H9 (cell line): ENCODE measurements at regions not wholly inside any gene's neighbourhood (a gene's known extent, or its start where the extent isn't known, plus 50 kb on each side); places are given as distances from the start of the nearest gene placed in this dataset.

Source experiments
- DNase-seq: peaks from one replicate; pipeline ENCODE4 v3.0.0-alpha.2; 2017
- H2AFZ ChIP-seq: one replicate; pipeline ENCODE4 v1.6.1; 2013; ENCODE audit warnings: mild to moderate bottlenecking, low read length, control low read depth, moderate library complexity
- H2AK5ac ChIP-seq: 2 replicates; pipeline ENCODE4 v1.6.1; 2013; ENCODE audit warnings: low read length, control low read depth, mixed read lengths; ENCODE audit not compliant: insufficient read length
- H2BK120ac ChIP-seq: one replicate; pipeline ENCODE4 v1.6.1; 2013; ENCODE audit warnings: low read depth, mild to moderate bottlenecking, low read length, control low read depth, inconsistent platforms; ENCODE audit not compliant: poor library complexity, severe bottlenecking
- H2BK12ac ChIP-seq: 2 replicates; pipeline ENCODE4 v1.6.1; 2013; ENCODE audit warnings: low read length, control low read depth, mixed read lengths, low read depth; ENCODE audit not compliant: insufficient read length
- H2BK15ac ChIP-seq: 2 replicates; pipeline ENCODE4 v1.6.1; 2013; ENCODE audit warnings: low read depth, low read length, control low read depth
- H2BK20ac ChIP-seq: one replicate; pipeline ENCODE4 v1.6.1; 2013; ENCODE audit warnings: low read depth, mild to moderate bottlenecking, low read length, control low read depth, inconsistent platforms; ENCODE audit not compliant: poor library complexity, severe bottlenecking
- H2BK5ac ChIP-seq: 2 replicates; pipeline ENCODE4 v1.6.1; 2013; ENCODE audit warnings: low read length, control low read depth, mixed read lengths; ENCODE audit not compliant: insufficient read length
- H3K14ac ChIP-seq: 2 replicates; pipeline ENCODE4 v1.6.1; 2013; ENCODE audit warnings: low read length, control low read depth; ENCODE audit not compliant: insufficient read depth
- H3K18ac ChIP-seq: 2 replicates; pipeline ENCODE4 v1.6.1; 2013; ENCODE audit warnings: low read depth, mild to moderate bottlenecking, mixed read lengths, low read length, control low read depth; ENCODE audit not compliant: insufficient read length
- H3K23ac ChIP-seq: 2 replicates; pipeline ENCODE4 v1.6.1; 2013; ENCODE audit warnings: low read length, control low read depth, mixed read lengths, low read depth; ENCODE audit not compliant: insufficient read length
- H3K23me2 ChIP-seq: 2 replicates; pipeline ENCODE4 v1.6.1; 2013; ENCODE audit warnings: low read depth, mild to moderate bottlenecking, mixed read lengths, low read length, control low read depth; ENCODE audit not compliant: insufficient read length, poor library complexity, severe bottlenecking
- H3K27ac ChIP-seq: 2 replicates; pipeline ENCODE4 v1.5.1; 2013; ENCODE audit warnings: low read length, control low read depth, mixed read lengths, low read depth; ENCODE audit not compliant: insufficient read length
- H3K27me3 ChIP-seq: 2 replicates; pipeline ENCODE4 v1.6.1; 2013; ENCODE audit warnings: low read length, control low read depth, inconsistent platforms; ENCODE audit not compliant: insufficient read depth
- H3K4ac ChIP-seq: 2 replicates; pipeline ENCODE4 v1.6.1; 2013; ENCODE audit warnings: low read depth, mild to moderate bottlenecking, control low read depth, inconsistent platforms, low read length, moderate library complexity
- H3K4me1 ChIP-seq: 2 replicates; pipeline ENCODE4 v1.6.1; 2013; ENCODE audit warnings: low read length, control low read depth, inconsistent platforms; ENCODE audit not compliant: insufficient read depth
- H3K4me2 ChIP-seq: 2 replicates; pipeline ENCODE4 v1.6.1; 2013; ENCODE audit warnings: low read length, control low read depth, mixed read lengths; ENCODE audit not compliant: insufficient read length, insufficient read depth
- H3K56ac ChIP-seq: 2 replicates; pipeline ENCODE4 v1.6.1; 2013; ENCODE audit warnings: low read depth, mild to moderate bottlenecking, mixed read lengths, low read length, control low read depth; ENCODE audit not compliant: insufficient read length
- H3K79me1 ChIP-seq: 2 replicates; pipeline ENCODE4 v1.6.1; 2013; ENCODE audit warnings: low read depth, mild to moderate bottlenecking, moderate library complexity, low read length, control low read depth, inconsistent platforms; ENCODE audit not compliant: insufficient read depth, poor library complexity, severe bottlenecking
- H3K79me2 ChIP-seq: 2 replicates; pipeline ENCODE4 v1.6.1; 2013; ENCODE audit warnings: low read length, control low read depth, inconsistent platforms; ENCODE audit not compliant: insufficient read depth
- H3K9ac ChIP-seq: 2 replicates; pipeline ENCODE4 v1.6.1; 2013; ENCODE audit warnings: low read length, control low read depth, mixed read lengths; ENCODE audit not compliant: insufficient read length; ENCODE audit errors: extremely low read depth
- H3K9me3 ChIP-seq: one replicate; pipeline ENCODE4 v1.6.1; 2013; ENCODE audit warnings: low read depth, low read length, inconsistent platforms; ENCODE audit not compliant: control insufficient read depth
- H3T11ph ChIP-seq: one replicate; pipeline ENCODE4 v1.6.1; 2013; ENCODE audit warnings: mild to moderate bottlenecking, low read length, control low read depth, inconsistent platforms
- H4K20me1 ChIP-seq: one replicate; pipeline ENCODE4 v1.6.1; 2013; ENCODE audit not compliant: control insufficient read depth, insufficient read length, insufficient read depth
- H4K5ac ChIP-seq: 2 replicates; pipeline ENCODE4 v1.6.1; 2013; ENCODE audit warnings: low read depth, mild to moderate bottlenecking, mixed read lengths, low read length, control low read depth; ENCODE audit not compliant: insufficient read length
- H4K8ac ChIP-seq: replicated peaks from 2 replicates; pipeline ENCODE4 v1.6.1; 2013; ENCODE audit warnings: low read length, control low read depth, mixed read lengths, low read depth; ENCODE audit not compliant: insufficient read length
- H4K91ac ChIP-seq: 2 replicates; pipeline ENCODE4 v1.6.1; 2013; ENCODE audit warnings: low read depth, mild to moderate bottlenecking, moderate library complexity, mixed read lengths, low read length, control low read depth; ENCODE audit not compliant: insufficient read length
- H3K27ac Mint-ChIP-seq, 3 experiments: 2 replicates in 2 of 3; 3 replicates in 1 of 3; pipeline ENCODE4 v1.8.0; 2020 to 2021; ENCODE audit warnings: mixed read lengths in 3 of 3, mild to moderate bottlenecking in 1 of 3, moderate library complexity in 1 of 3
- H3K27me3 Mint-ChIP-seq: 2 replicates; pipeline ENCODE4 v1.8.0; 2021; ENCODE audit warnings: low read depth, mild to moderate bottlenecking, moderate library complexity, mixed read lengths
- H3K36me3 Mint-ChIP-seq, 3 experiments: 2 replicates in 2 of 3; 3 replicates in 1 of 3; pipeline ENCODE4 v1.8.0; 2020 to 2021; ENCODE audit warnings: low read depth in 3 of 3, mixed read lengths in 3 of 3; ENCODE audit not compliant: insufficient read depth in 1 of 3
- H3K4me1 Mint-ChIP-seq, 2 experiments: 2 replicates each; pipeline ENCODE4 v1.8.0; 2020; ENCODE audit warnings: mixed read lengths in 2 of 2
- H3K4me3 Mint-ChIP-seq, 2 experiments: 2 replicates in 1 of 2; 3 replicates in 1 of 2; pipeline ENCODE4 v1.8.0; 2020 to 2021; ENCODE audit warnings: mild to moderate bottlenecking in 2 of 2, mixed read lengths in 2 of 2, moderate library complexity in 1 of 2
- H3K9me3 Mint-ChIP-seq, 2 experiments: 2 replicates in 1 of 2; 3 replicates in 1 of 2; pipeline ENCODE4 v1.8.0; 2020; ENCODE audit warnings: mild to moderate bottlenecking in 2 of 2, mixed read lengths in 2 of 2, moderate library complexity in 1 of 2
- WGBS: extraction: QIAGEN DNeasy Blood & Tissue Kit; methylation state at CpG from one replicate; pipeline ENCODE4 v1.1.7; 2013; ENCODE audit warnings: missing lambda C conversion rate, low lambda C conversion rate, mixed read lengths; ENCODE audit not compliant: insufficient read length; ENCODE audit errors: extremely low coverage; 5-methylcytosine and 5-hydroxymethylcytosine counted together
- TF ChIP-seq, protein P1 (sequence below): fragments of 200-600 bp; sonication (generic); conservative IDR thresholded peaks from 3 replicates; pipeline ENCODE4 v1.8.0; 2021; ENCODE audit warnings: antibody characterized with exemption, mild to moderate bottlenecking

DNA sequence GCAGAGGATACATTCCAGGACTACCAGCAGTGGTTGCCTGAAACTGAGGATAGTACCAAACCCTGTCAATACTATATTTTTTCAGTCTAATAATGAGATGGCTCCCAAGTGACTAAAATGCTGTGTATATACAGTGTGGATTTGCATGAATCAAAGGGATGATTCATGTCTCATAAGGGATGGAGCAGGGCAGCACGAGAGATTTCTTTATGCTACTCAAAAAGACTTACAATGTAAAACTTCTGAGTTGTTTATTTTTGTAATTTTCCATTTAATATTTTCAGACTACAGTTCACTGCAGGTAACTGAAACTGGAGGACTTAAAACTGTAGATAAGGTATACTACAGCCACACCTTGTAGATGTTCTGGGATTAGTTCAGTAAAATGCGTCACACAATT lies 674.7 kb upstream of the SALL1 start:
- Mint-ChIP-seq H3K9me3 (no peaks in the 10 kb centered on the region), H3K4me3 (no peak overlapping the region), H3K27ac (no peak overlapping the region), H3K4me1 (no peaks in the 10 kb centered on the region), H3K27me3 (0 out of 2 replicates have a peak, but pooled peaks cover 1% of the 10 kb centered on the region), H3K36me3 (no peaks in the 10 kb centered on the region; a peak in 1 of 7 replicates)
- Histone ChIP-seq H4K5ac (no peak overlapping the region), H3K9me3 (no peaks in the 10 kb centered on the region), H3K9ac (no peak overlapping the region), H3K23me2 (no peaks in the 10 kb centered on the region), H3K14ac (no peak overlapping the region), H2AK5ac (no peak overlapping the region), H3K79me1 (no peaks in the 10 kb centered on the region), H3K4me2 (no peak overlapping the region), H3T11ph (no peak overlapping the region), H4K20me1 (no peaks in the 10 kb centered on the region), H2AFZ (no peak overlapping the region), H3K27me3 (no peaks in the 10 kb centered on the region), H2BK120ac (no peak overlapping the region), H3K56ac (no peak overlapping the region), H2BK20ac (no peak overlapping the region), H2BK15ac (no peak overlapping the region), H3K18ac (no peak overlapping the region), H3K23ac (no peak overlapping the region), H3K4me1 (no peaks in the 10 kb centered on the region), H4K91ac (no peak overlapping the region), H3K4ac (no peak overlapping the region), H3K27ac (no peak overlapping the region), H2BK12ac (no peak overlapping the region), H3K79me2 (no peaks in the 10 kb centered on the region), H2BK5ac (no peak overlapping the region), H4K8ac (no peak overlapping the region)
- TF ChIP-seq, protein P1, sequence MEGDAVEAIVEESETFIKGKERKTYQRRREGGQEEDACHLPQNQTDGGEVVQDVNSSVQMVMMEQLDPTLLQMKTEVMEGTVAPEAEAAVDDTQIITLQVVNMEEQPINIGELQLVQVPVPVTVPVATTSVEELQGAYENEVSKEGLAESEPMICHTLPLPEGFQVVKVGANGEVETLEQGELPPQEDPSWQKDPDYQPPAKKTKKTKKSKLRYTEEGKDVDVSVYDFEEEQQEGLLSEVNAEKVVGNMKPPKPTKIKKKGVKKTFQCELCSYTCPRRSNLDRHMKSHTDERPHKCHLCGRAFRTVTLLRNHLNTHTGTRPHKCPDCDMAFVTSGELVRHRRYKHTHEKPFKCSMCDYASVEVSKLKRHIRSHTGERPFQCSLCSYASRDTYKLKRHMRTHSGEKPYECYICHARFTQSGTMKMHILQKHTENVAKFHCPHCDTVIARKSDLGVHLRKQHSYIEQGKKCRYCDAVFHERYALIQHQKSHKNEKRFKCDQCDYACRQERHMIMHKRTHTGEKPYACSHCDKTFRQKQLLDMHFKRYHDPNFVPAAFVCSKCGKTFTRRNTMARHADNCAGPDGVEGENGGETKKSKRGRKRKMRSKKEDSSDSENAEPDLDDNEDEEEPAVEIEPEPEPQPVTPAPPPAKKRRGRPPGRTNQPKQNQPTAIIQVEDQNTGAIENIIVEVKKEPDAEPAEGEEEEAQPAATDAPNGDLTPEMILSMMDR: no peak
- WGBS: no CpG with 5 or more reads among the region's 2 CpGs
- no peak for DNase-seq
